ENCODE measurements at regions not wholly inside any gene's neighbourhood (a gene's known extent, or its start where the extent isn't known, plus 50 kb on each side); places are given as distances from the start of the nearest gene placed in this dataset.

DNA sequence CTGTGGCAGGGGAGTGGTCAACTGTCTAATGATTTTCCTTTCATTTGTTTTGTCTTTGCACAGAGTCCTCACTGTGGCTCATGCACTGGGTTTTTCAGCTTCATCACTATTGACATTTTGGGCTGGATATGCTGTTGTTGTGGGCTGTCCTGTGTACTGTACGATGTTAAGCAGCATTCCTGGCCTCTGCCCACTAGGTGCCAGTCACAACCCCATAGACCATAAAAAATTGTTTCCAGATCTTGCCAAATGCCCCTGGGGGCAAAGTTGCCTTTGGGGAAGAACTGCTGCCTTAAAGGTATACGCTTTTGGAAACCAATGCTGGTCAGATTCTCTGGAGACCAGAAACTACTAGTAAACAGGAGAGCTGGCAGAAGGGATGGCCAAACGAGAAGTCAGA, 310.4 kb downstream of the SPRY2 start:
- H3K27ac Mint-ChIP-seq = no peak overlapping the region
- H3K36me3 Mint-ChIP-seq = no peaks in the 10 kb centered on the region
- TF ChIP-seq, protein P1, sequence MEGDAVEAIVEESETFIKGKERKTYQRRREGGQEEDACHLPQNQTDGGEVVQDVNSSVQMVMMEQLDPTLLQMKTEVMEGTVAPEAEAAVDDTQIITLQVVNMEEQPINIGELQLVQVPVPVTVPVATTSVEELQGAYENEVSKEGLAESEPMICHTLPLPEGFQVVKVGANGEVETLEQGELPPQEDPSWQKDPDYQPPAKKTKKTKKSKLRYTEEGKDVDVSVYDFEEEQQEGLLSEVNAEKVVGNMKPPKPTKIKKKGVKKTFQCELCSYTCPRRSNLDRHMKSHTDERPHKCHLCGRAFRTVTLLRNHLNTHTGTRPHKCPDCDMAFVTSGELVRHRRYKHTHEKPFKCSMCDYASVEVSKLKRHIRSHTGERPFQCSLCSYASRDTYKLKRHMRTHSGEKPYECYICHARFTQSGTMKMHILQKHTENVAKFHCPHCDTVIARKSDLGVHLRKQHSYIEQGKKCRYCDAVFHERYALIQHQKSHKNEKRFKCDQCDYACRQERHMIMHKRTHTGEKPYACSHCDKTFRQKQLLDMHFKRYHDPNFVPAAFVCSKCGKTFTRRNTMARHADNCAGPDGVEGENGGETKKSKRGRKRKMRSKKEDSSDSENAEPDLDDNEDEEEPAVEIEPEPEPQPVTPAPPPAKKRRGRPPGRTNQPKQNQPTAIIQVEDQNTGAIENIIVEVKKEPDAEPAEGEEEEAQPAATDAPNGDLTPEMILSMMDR (IDR thresholded peaks at IDR 0.05; ENCODE audit: unreplicated experiment) = no peak
- H3K4me1 Mint-ChIP-seq = peaks cover 12% of the 10 kb centered on the region
- no peaks in the 10 kb centered on the region for H3K9me3 Mint-ChIP-seq
- H3K4me3 Mint-ChIP-seq = no peak overlapping the region
- H3K27me3 Mint-ChIP-seq (ENCODE audit: low read depth) = no peaks in the 10 kb centered on the region
- no peak for DNase-seq (ENCODE audit: low spot score in 2 of 2, unreplicated experiment in 2 of 2)

DNA sequence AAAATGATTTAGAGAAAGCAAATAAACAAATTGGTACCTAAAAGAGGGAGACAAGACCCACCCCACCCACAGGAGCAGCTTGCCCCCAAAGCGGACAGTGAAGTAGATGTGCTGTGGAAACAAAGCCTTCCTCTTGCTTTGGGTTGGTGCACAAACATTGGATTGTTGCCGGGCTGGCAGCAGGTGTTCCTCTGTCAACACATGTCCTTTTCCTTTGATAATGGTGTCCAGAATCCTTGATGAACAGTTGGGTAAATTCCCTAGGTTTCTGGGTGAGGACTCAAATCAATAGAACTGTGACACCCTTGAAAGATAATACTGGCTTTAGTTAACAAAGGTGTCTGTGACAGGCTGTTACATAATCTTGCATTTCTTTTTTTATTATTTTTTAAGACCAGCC, 311.8 kb downstream of the SPRY2 start:
- Mint-ChIP-seq H3K4me1 (peaks cover 2% of the 10 kb centered on the region), H3K27me3 (ENCODE audit: low read depth) (no peaks in the 10 kb centered on the region), H3K4me3 (no peak overlapping the region), H3K27ac (no peak overlapping the region), H3K9me3 (no peaks in the 10 kb centered on the region), H3K36me3 (no peaks in the 10 kb centered on the region)
- no peak for DNase-seq (ENCODE audit: low spot score in 2 of 2, unreplicated experiment in 2 of 2)
- TF ChIP-seq, protein P1 (IDR thresholded peaks at IDR 0.05; ENCODE audit: unreplicated experiment) = no peak

DNA sequence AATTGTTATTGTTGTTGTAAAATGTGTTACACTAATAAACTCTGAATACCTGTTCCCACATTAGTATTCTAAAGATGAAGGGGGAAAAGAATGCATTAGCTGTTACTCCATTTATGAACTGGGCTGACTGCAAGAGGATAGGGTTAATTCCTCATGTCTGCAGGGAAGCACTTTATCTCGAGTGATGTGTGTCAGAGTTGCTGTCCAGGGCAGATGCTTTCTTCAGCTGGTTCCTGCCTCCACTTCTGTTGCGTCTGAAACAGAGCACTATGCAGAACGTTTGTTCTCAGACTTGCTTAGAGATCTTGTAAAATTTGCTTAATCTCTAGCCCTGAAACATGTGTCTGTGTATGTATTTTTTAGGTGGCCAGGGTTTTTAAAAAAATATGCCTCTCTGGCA, 318.8 kb downstream of the SPRY2 start:
- H3K4me3 Mint-ChIP-seq = no peak overlapping the region
- H3K27me3 Mint-ChIP-seq (ENCODE audit: low read depth) = no peaks in the 10 kb centered on the region
- DNase-seq (ENCODE audit: low spot score in 2 of 2, unreplicated experiment in 2 of 2) = no peak
- H3K36me3 Mint-ChIP-seq = no peaks in the 10 kb centered on the region
- TF ChIP-seq, protein P1 (IDR thresholded peaks at IDR 0.05; ENCODE audit: unreplicated experiment) = no peak
- H3K27ac Mint-ChIP-seq = no peak overlapping the region
- H3K4me1 Mint-ChIP-seq = peaks cover 6% of the 10 kb centered on the region
- peaks cover 1% of the 10 kb centered on the region for H3K9me3 Mint-ChIP-seq

DNA sequence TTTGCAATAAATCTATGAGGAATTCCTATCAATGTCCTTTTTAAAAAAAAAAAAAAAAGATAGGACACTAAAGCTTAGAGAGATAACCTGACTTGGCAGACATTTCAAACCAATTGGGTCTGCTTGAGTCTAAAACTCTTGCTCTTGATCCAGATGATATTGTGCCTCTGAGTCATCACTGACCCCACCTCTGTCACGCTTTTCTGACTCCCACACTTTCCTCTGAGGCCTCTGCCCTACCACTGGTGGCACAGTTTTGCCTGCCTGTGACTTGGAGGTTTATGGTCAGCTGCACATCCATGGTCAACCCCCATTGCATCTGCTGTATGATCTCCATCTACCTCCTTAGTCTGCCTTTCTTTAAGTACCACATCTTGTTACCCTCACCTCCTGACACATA, 328.7 kb downstream of the SPRY2 start:
- no peak overlapping the region for H3K4me3 Mint-ChIP-seq
- no peak for DNase-seq (ENCODE audit: low spot score in 2 of 2, unreplicated experiment in 2 of 2)
- no peaks in the 10 kb centered on the region for H3K27me3 Mint-ChIP-seq (ENCODE audit: low read depth)
- H3K36me3 Mint-ChIP-seq = peaks cover 3% of the 10 kb centered on the region
- peaks cover 12% of the 10 kb centered on the region for H3K4me1 Mint-ChIP-seq
- H3K27ac Mint-ChIP-seq = peak overlapping the region; percentile 45
- peaks cover 25% of the 10 kb centered on the region for H3K9me3 Mint-ChIP-seq
- TF ChIP-seq, protein P1 (IDR thresholded peaks at IDR 0.05; ENCODE audit: unreplicated experiment) = no peak

DNA sequence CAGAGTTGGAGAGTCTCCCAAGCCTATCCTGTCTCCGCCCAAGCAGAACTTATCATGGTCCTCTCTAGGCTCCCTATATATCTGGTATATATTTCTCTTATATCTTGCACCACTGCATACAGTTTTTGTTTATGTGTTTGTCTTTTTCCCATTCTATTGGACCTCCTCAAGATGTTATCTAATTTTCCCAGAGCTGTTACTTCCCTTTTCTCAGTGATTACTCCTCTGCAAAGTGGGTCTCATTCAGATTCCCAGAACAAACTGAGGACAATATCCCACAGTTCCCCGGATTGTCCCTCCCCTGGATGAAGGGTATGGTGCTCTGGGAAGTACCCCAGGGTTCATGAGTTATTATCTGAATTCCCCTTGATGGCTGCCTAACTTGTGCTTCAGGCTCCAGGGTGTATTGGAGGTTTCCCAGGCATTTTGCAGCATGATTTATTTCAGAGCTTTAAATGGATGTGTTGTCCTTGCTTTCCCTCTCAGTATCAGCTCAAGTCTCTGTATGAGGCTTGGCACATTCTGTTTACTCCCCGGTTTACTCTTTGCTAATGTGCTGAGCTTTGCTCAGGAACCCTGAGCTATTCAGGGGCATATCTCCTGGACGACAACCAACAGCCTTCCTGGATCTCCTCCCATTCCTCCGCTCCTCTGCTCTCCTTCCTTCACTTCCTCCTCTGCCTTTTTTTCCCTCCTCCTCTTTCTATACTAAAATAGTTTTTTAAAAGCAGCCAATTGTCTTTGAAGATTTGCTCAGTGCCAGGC, 329.3 kb downstream of the SPRY2 start:
- TF ChIP-seq, protein P1 (IDR thresholded peaks at IDR 0.05; ENCODE audit: unreplicated experiment) = no peak
- Mint-ChIP-seq H3K4me3 (no peak overlapping the region), H3K27ac (peak overlapping the region; percentile 44), H3K27me3 (ENCODE audit: low read depth) (no peaks in the 10 kb centered on the region), H3K9me3 (peaks cover 19% of the 10 kb centered on the region), H3K36me3 (peaks cover 3% of the 10 kb centered on the region), H3K4me1 (peaks cover 12% of the 10 kb centered on the region)
- no peak for DNase-seq (ENCODE audit: low spot score in 2 of 2, unreplicated experiment in 2 of 2)
